ENCODE measurements at regions not wholly inside any gene's neighbourhood (a gene's known extent, or its start where the extent isn't known, plus 50 kb on each side); places are given as distances from the start of the nearest gene placed in this dataset.

DNA sequence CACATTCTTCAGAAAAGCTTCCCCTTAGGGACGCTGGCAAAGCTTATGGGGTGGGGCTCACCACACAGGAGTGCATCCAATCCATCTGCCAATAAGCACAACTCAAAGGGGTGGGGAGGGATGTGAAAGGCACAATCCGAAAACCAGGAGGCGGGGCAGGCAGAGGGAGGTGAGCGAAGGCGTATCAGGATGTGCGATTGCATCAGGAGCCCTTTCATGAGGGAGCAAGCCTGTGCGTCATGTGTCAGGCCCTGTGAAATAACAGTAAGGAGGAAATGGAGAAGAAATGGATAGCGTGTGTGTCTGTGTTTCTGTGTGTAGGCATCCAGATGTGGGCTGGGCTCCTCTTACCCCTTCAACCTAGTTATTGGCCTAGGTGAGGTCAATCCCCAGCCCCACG, 382.4 kb upstream of the CDH4 start:
- Histone ChIP-seq H2BK20ac (ENCODE audit: low read depth, low read length) (no peak overlapping the region), H4K20me1 (ENCODE audit: insufficient read depth, low read length) (no peaks in the 10 kb centered on the region), H3K4ac (ENCODE audit: low read depth, low read length) (no peak overlapping the region), H3K4me3 (ENCODE audit: insufficient read depth, low read depth, low read length) (no peak overlapping the region), H2AFZ (replicated peaks; ENCODE audit: low read length, poor library complexity) (peak overlapping the region; percentile 13), H3K27ac (ENCODE audit: insufficient read depth, low read length) (no peak overlapping the region), H2BK120ac (ENCODE audit: low read depth, low read length) (no peak overlapping the region), H3K4me1 (ENCODE audit: control insufficient read depth, insufficient read depth, low read length) (no peaks in the 10 kb centered on the region), H3K9me3 (ENCODE audit: control insufficient read depth, insufficient read depth, low read length) (peaks cover 28% of the 10 kb centered on the region), H3K56ac (ENCODE audit: extremely low read depth, insufficient read depth, low read length) (no peak overlapping the region), H4K91ac (ENCODE audit: insufficient read depth, low read depth, low read length) (no peak overlapping the region), H3K27me3 (ENCODE audit: control insufficient read depth, insufficient read depth, low read length) (no peaks in the 10 kb centered on the region), H3K36me3 (ENCODE audit: control insufficient read depth, insufficient read depth, low read length) (no peaks in the 10 kb centered on the region), H3K14ac (replicated peaks; ENCODE audit: low read depth, low read length) (no peak overlapping the region), H3K4me2 (ENCODE audit: low read depth, low read length) (no peak overlapping the region), H2BK5ac (ENCODE audit: low read depth, low read length, poor library complexity, severe bottlenecking) (no peak overlapping the region), H4K8ac (ENCODE audit: low read depth in 2 of 2, low read length in 2 of 2) (no peak overlapping the region), H3K79me1 (ENCODE audit: low read depth in 1 of 2, low read length in 2 of 2) (no peaks in the 10 kb centered on the region), H2BK15ac (ENCODE audit: low read depth, low read length) (no peak overlapping the region), H3K18ac (ENCODE audit: low read depth, low read length) (no peak overlapping the region), H2AK5ac (ENCODE audit: low read depth, low read length) (no peak overlapping the region), H3K9me1 (ENCODE audit: insufficient read depth, low read length) (no peaks in the 10 kb centered on the region), H2AK9ac (replicated peaks; ENCODE audit: low read depth, low read length, poor library complexity) (no peak overlapping the region), H3K23ac (ENCODE audit: low read depth, low read length) (no peak overlapping the region), H4K5ac (ENCODE audit: low read depth, low read length) (no peak overlapping the region), H3K9ac (ENCODE audit: low read depth, low read length) (no peak overlapping the region)
- DNase-seq (no peak), ATAC-seq (ENCODE audit: low read depth) (no peak)
- intact Hi-C loops (cut with micrococcal nuclease) = no loop called here
- BruUV-seq (replicated peaks) = no TSS peak
- dilution Hi-C loops (cut with HindIII; ENCODE audit: low sequenced_read_pairs, unreplicated experiment) = no loop called here
- CTCF ChIA-PET = no interaction called here
- POLR2A ChIA-PET (ENCODE audit: unreplicated experiment) = no interaction called here
- WGBS, 2 experiments (ENCODE audit: extremely low coverage in 2 of 2, insufficient read length in 1 of 2) = no CpG with 5 or more reads among the region's 9 CpGs
- TF ChIP-seq CHD1 (IDR thresholded peaks at IDR 0.05; ENCODE audit: low read depth, low read length) (no peak), BHLHE40 (IDR thresholded peaks at IDR 0.05; ENCODE audit: low read depth, low read length) (no peak), CEBPB (IDR thresholded peaks at IDR 0.05; ENCODE audit: low read depth, low read length) (no peak), MXI1 (IDR thresholded peaks at IDR 0.05; ENCODE audit: borderline replicate concordance, low read depth, low read length) (no peak), SMC3 (IDR thresholded peaks at IDR 0.05; ENCODE audit: low read depth, low read length) (no peak), RAD21 (IDR thresholded peaks at IDR 0.05; ENCODE audit: low read length) (no peak)
- TF ChIP-seq, protein P1, sequence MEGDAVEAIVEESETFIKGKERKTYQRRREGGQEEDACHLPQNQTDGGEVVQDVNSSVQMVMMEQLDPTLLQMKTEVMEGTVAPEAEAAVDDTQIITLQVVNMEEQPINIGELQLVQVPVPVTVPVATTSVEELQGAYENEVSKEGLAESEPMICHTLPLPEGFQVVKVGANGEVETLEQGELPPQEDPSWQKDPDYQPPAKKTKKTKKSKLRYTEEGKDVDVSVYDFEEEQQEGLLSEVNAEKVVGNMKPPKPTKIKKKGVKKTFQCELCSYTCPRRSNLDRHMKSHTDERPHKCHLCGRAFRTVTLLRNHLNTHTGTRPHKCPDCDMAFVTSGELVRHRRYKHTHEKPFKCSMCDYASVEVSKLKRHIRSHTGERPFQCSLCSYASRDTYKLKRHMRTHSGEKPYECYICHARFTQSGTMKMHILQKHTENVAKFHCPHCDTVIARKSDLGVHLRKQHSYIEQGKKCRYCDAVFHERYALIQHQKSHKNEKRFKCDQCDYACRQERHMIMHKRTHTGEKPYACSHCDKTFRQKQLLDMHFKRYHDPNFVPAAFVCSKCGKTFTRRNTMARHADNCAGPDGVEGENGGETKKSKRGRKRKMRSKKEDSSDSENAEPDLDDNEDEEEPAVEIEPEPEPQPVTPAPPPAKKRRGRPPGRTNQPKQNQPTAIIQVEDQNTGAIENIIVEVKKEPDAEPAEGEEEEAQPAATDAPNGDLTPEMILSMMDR (conservative IDR thresholded peaks at IDR 0.05; ENCODE audit: low read depth, low read length) = no peak
- in situ Hi-C loops (cut with MboI; ENCODE audit: low sequenced_read_pairs) = no loop called here
